ENCODE measurements at regions not wholly inside any gene's neighbourhood (a gene's known extent, or its start where the extent isn't known, plus 50 kb on each side); places are given as distances from the start of the nearest gene placed in this dataset.

DNA sequence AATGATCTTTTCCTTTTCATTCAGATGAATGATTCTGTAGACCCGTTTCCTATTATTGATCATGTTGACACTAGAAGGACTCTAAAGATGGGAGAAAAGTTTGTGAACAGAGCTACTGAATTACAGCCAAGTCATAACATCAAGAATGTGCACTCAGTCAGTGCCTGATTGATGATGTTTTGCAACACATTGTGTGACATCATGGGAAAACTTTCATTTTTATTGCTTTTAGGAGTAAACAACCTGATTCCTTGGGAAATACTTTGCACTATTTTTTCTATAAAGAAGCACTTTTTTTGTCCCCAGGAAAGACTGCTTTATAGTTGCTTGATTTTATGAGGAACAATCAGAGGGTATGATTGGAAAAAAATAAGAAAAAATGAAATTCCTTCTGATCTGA lies 383.8 kb upstream of the JAG1 start:
- Histone ChIP-seq H4K20me1 (ENCODE audit: insufficient read depth) (no peaks in the 10 kb centered on the region), H3K36me3 (ENCODE audit: control insufficient read depth in 1 of 2, insufficient read depth in 2 of 2, low read length in 2 of 2) (no peaks in the 10 kb centered on the region), H3K27ac (ENCODE audit: low read depth, low read length) (no peak overlapping the region), H3K79me2 (ENCODE audit: insufficient read depth, low read length) (no peaks in the 10 kb centered on the region), H3K9ac (ENCODE audit: low read length) (no peak overlapping the region), H3K4me3 (replicated peaks in 1 of 2; ENCODE audit: low read depth in 1 of 2, low read length in 2 of 2) (no peak overlapping the region), H3K4me2 (ENCODE audit: low read length) (no peak overlapping the region), H3K9me3 (ENCODE audit: control insufficient read depth in 1 of 2, insufficient read depth in 1 of 2, low read depth in 1 of 2, low read length in 2 of 2) (no peaks in the 10 kb centered on the region), H3K9me2 (ENCODE audit: insufficient read depth) (no peaks in the 10 kb centered on the region), H2AFZ (ENCODE audit: low read depth, low read length, poor library complexity, severe bottlenecking) (no peak overlapping the region), H3K4me1 (ENCODE audit: control insufficient read depth in 1 of 2, insufficient read depth in 2 of 2, low read length in 2 of 2) (no peaks in the 10 kb centered on the region), H3K27me3 (ENCODE audit: insufficient read depth, low read length) (no peaks in the 10 kb centered on the region)
- ChIA-PET CTCF (no interaction called here), POLR2A (no interaction called here), RAD21 (ENCODE audit: low non-redundant PET in 1 of 2, low total read pairs in 2 of 2, uncharacterized antibody in 2 of 2, unreplicated experiment in 2 of 2) (no interaction called here)
- no peak for TF ChIP-seq ZFX (IDR thresholded peaks at IDR 0.05)
- TF ChIP-seq EZH2phosphoT487 (IDR thresholded peaks at IDR 0.05; ENCODE audit: borderline replicate concordance) = no peak
- TF ChIP-seq POLR2AphosphoS5 (IDR thresholded peaks at IDR 0.05; ENCODE audit: low read depth, low read length) = no peak
- no peak for TF ChIP-seq TCF7L2 (IDR thresholded peaks at IDR 0.05; ENCODE audit: borderline replicate concordance, extremely low read depth, insufficient read depth, insufficient read length)
- TF ChIP-seq EZH2 (IDR thresholded peaks at IDR 0.05) = no peak
- TF ChIP-seq, protein P1, sequence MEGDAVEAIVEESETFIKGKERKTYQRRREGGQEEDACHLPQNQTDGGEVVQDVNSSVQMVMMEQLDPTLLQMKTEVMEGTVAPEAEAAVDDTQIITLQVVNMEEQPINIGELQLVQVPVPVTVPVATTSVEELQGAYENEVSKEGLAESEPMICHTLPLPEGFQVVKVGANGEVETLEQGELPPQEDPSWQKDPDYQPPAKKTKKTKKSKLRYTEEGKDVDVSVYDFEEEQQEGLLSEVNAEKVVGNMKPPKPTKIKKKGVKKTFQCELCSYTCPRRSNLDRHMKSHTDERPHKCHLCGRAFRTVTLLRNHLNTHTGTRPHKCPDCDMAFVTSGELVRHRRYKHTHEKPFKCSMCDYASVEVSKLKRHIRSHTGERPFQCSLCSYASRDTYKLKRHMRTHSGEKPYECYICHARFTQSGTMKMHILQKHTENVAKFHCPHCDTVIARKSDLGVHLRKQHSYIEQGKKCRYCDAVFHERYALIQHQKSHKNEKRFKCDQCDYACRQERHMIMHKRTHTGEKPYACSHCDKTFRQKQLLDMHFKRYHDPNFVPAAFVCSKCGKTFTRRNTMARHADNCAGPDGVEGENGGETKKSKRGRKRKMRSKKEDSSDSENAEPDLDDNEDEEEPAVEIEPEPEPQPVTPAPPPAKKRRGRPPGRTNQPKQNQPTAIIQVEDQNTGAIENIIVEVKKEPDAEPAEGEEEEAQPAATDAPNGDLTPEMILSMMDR (IDR thresholded peaks at IDR 0.05 in 2 of 3, conservative IDR thresholded peaks at IDR 0.05 in 1 of 3; ENCODE audit: borderline replicate concordance in 1 of 3, insufficient read depth in 1 of 3, low read depth in 2 of 3, low read length in 2 of 3) = no peak
- no peak for TF ChIP-seq CBX3 (IDR thresholded peaks at IDR 0.05; ENCODE audit: low read depth)
- TF ChIP-seq, protein P2, sequence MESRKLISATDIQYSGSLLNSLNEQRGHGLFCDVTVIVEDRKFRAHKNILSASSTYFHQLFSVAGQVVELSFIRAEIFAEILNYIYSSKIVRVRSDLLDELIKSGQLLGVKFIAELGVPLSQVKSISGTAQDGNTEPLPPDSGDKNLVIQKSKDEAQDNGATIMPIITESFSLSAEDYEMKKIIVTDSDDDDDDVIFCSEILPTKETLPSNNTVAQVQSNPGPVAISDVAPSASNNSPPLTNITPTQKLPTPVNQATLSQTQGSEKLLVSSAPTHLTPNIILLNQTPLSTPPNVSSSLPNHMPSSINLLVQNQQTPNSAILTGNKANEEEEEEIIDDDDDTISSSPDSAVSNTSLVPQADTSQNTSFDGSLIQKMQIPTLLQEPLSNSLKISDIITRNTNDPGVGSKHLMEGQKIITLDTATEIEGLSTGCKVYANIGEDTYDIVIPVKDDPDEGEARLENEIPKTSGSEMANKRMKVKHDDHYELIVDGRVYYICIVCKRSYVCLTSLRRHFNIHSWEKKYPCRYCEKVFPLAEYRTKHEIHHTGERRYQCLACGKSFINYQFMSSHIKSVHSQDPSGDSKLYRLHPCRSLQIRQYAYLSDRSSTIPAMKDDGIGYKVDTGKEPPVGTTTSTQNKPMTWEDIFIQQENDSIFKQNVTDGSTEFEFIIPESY (IDR thresholded peaks at IDR 0.05; ENCODE audit: extremely low read depth, insufficient replicate concordance, low read length) = no peak
- no peak for TF ChIP-seq SRF (IDR thresholded peaks at IDR 0.05; ENCODE audit: low read depth)
- TF ChIP-seq, protein P3, sequence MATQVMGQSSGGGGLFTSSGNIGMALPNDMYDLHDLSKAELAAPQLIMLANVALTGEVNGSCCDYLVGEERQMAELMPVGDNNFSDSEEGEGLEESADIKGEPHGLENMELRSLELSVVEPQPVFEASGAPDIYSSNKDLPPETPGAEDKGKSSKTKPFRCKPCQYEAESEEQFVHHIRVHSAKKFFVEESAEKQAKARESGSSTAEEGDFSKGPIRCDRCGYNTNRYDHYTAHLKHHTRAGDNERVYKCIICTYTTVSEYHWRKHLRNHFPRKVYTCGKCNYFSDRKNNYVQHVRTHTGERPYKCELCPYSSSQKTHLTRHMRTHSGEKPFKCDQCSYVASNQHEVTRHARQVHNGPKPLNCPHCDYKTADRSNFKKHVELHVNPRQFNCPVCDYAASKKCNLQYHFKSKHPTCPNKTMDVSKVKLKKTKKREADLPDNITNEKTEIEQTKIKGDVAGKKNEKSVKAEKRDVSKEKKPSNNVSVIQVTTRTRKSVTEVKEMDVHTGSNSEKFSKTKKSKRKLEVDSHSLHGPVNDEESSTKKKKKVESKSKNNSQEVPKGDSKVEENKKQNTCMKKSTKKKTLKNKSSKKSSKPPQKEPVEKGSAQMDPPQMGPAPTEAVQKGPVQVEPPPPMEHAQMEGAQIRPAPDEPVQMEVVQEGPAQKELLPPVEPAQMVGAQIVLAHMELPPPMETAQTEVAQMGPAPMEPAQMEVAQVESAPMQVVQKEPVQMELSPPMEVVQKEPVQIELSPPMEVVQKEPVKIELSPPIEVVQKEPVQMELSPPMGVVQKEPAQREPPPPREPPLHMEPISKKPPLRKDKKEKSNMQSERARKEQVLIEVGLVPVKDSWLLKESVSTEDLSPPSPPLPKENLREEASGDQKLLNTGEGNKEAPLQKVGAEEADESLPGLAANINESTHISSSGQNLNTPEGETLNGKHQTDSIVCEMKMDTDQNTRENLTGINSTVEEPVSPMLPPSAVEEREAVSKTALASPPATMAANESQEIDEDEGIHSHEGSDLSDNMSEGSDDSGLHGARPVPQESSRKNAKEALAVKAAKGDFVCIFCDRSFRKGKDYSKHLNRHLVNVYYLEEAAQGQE (IDR thresholded peaks at IDR 0.05; ENCODE audit: low read depth) = no peak
- TF ChIP-seq ELF1 (IDR thresholded peaks at IDR 0.05; ENCODE audit: borderline replicate concordance, low read depth) = no peak
- no peak for TF ChIP-seq RAD21 (IDR thresholded peaks at IDR 0.05; ENCODE audit: low read depth)
- TF ChIP-seq SIN3A (IDR thresholded peaks at IDR 0.05; ENCODE audit: low read depth) = no peak
- TF ChIP-seq, protein P4, sequence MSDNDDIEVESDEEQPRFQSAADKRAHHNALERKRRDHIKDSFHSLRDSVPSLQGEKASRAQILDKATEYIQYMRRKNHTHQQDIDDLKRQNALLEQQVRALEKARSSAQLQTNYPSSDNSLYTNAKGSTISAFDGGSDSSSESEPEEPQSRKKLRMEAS (IDR thresholded peaks at IDR 0.05) = no peak
- no peak for TF ChIP-seq JUND (IDR thresholded peaks at IDR 0.05)
- no peak for TF ChIP-seq POLR2A (IDR thresholded peaks at IDR 0.05; ENCODE audit: borderline replicate concordance, extremely low read depth, insufficient read depth, insufficient read length)
- no peak for TF ChIP-seq YY1 (IDR thresholded peaks at IDR 0.05; ENCODE audit: extremely low read depth, insufficient replicate concordance, low read depth, low read length)
- BruUV-seq (replicated peaks) = no TSS peak
- ATAC-seq = no peak
- no peak for DNase-seq (ENCODE audit: low read depth, low spot score)
- intact Hi-C loops (cut with micrococcal nuclease) = no loop called here
